ENCODE measurements at regions not wholly inside any gene's neighbourhood (a gene's known extent, or its start where the extent isn't known, plus 50 kb on each side); places are given as distances from the start of the nearest gene placed in this dataset.

- DNase-seq: no peak
Measured at GRCh38 chr7:68509054-68509453, 1089.2 kb upstream of the AUTS2 start.

GRCh38 chr7:68509603-68510002 lies 1088.7 kb upstream of the AUTS2 start:
- no peak for DNase-seq

- no peak for DNase-seq
Measured at GRCh38 chr7:68511281-68511680, 1087.0 kb upstream of the AUTS2 start.

- no peak for DNase-seq
Measured at GRCh38 chr7:68512466-68512865, 1085.8 kb upstream of the AUTS2 start.

- DNase-seq: no peak
Measured at GRCh38 chr7:68518060-68518459, 1080.2 kb upstream of the AUTS2 start.

- no peak for DNase-seq
Measured at GRCh38 chr7:68524126-68524525, 1074.1 kb upstream of the AUTS2 start.

- no peak for DNase-seq
Measured at GRCh38 chr7:68529221-68529620, 1069.1 kb upstream of the AUTS2 start.

- DNase-seq: no peak
Measured at GRCh38 chr7:68535266-68535665, 1063.0 kb upstream of the AUTS2 start.

- DNase-seq: no peak
Measured at GRCh38 chr7:68537051-68537773, 1061.1 kb upstream of the AUTS2 start.

GRCh38 chr7:68537774-68538071 lies 1060.6 kb upstream of the AUTS2 start:
- DNase-seq: no peak

- DNase-seq: no peak
Measured at GRCh38 chr7:68542831-68543230, 1055.4 kb upstream of the AUTS2 start.

GRCh38 chr7:68544851-68545250 lies 1053.4 kb upstream of the AUTS2 start:
- DNase-seq: no peak

- no peak for DNase-seq
Measured at GRCh38 chr7:68547181-68547580, 1051.1 kb upstream of the AUTS2 start.

GRCh38 chr7:68547799-68548198 lies 1050.5 kb upstream of the AUTS2 start:
- no peak for DNase-seq

- DNase-seq: no peak
Measured at GRCh38 chr7:68550027-68550426, 1048.2 kb upstream of the AUTS2 start.

GRCh38 chr7:68550635-68551034 lies 1047.6 kb upstream of the AUTS2 start:
- DNase-seq: no peak

GRCh38 chr7:68556537-68556936 lies 1041.7 kb upstream of the AUTS2 start:
- DNase-seq: no peak

GRCh38 chr7:68559518-68559917 lies 1038.8 kb upstream of the AUTS2 start:
- no peak for DNase-seq

- no peak for DNase-seq
Measured at GRCh38 chr7:68562323-68562899, 1035.9 kb upstream of the AUTS2 start.

GRCh38 chr7:68564306-68565135 lies 1033.8 kb upstream of the AUTS2 start:
- no peak for DNase-seq

- no peak for DNase-seq
Measured at GRCh38 chr7:68571286-68571685, 1027.0 kb upstream of the AUTS2 start.

- DNase-seq: no peak
Measured at GRCh38 chr7:68573271-68574005, 1024.8 kb upstream of the AUTS2 start.

- DNase-seq: no peak
Measured at GRCh38 chr7:68576366-68576765, 1021.9 kb upstream of the AUTS2 start.

GRCh38 chr7:68581417-68581816 lies 1016.9 kb upstream of the AUTS2 start:
- DNase-seq: no peak
